Mesodermal cell (in vitro differentiated cells): ENCODE measurements at regions not wholly inside any gene's neighbourhood (a gene's known extent, or its start where the extent isn't known, plus 50 kb on each side); places are given as distances from the start of the nearest gene placed in this dataset.

Experiments used
- H3K27ac ChIP-seq: 2 replicates; pipeline ENCODE4 v1.7.0; 2013; ENCODE audit warnings: mild to moderate bottlenecking, low read depth, low read length, moderate library complexity; ENCODE audit not compliant: severe bottlenecking
- H3K36me3 ChIP-seq: 2 replicates; pipeline ENCODE4 v1.7.1; 2013; ENCODE audit warnings: mild to moderate bottlenecking, low read length, moderate library complexity; ENCODE audit not compliant: control insufficient read depth, insufficient read depth
- H3K4me1 ChIP-seq: one replicate; pipeline ENCODE4 v1.7.1; 2013; ENCODE audit warnings: mild to moderate bottlenecking, low read length; ENCODE audit not compliant: insufficient read depth, control insufficient read depth, poor library complexity, severe bottlenecking
- H3K4me3 ChIP-seq: 2 replicates; pipeline ENCODE4 v1.7.0; 2013; ENCODE audit warnings: low read length, control low read depth, mild to moderate bottlenecking; ENCODE audit not compliant: insufficient read depth, poor library complexity, severe bottlenecking; ENCODE audit errors: extremely low read depth
- H3K9me3 ChIP-seq: 2 replicates; pipeline ENCODE4 v1.7.1; 2013; ENCODE audit warnings: mild to moderate bottlenecking, low read length, moderate library complexity; ENCODE audit not compliant: control insufficient read depth
- whole genome bisulfite sequencing, 2 experiments: methylation state at CpG; one replicate each; pipeline ENCODE4 v1.1.5; 2013; ENCODE audit warnings: missing lambda C conversion rate in 2 of 2; ENCODE audit not compliant: insufficient coverage in 2 of 2; 5-methylcytosine and 5-hydroxymethylcytosine counted together

DNA sequence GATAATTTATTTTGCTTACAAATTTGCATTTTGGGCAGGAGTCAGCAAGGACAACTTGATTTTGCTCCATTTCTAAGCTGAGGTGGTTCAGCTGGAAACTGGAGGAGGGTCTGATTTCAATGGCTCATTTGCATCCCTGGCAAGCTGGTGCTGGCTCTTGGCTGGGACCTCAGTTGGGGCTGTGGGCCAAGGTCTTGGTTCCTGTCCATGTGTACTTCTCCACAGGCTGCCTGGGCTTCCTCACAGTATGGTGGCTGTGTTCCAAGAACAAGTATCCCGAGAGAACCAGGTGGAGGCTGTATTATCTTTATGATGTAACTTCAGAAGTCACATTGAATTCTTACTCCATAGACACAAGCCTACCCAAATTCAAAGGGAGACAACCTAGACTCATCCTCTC, 77.0 kb upstream of the STX18 start:
- WGBS, 2 experiments, result no CpG with 5 or more reads among the region's 1 CpG
- H3K4me1 ChIP-seq, result no peaks in the 10 kb centered on the region
- no peak overlapping the region for H3K4me3 ChIP-seq
- H3K36me3 ChIP-seq, result no peaks in the 10 kb centered on the region
- no peak overlapping the region for H3K27ac ChIP-seq
- H3K9me3 ChIP-seq, result no peaks in the 10 kb centered on the region

DNA sequence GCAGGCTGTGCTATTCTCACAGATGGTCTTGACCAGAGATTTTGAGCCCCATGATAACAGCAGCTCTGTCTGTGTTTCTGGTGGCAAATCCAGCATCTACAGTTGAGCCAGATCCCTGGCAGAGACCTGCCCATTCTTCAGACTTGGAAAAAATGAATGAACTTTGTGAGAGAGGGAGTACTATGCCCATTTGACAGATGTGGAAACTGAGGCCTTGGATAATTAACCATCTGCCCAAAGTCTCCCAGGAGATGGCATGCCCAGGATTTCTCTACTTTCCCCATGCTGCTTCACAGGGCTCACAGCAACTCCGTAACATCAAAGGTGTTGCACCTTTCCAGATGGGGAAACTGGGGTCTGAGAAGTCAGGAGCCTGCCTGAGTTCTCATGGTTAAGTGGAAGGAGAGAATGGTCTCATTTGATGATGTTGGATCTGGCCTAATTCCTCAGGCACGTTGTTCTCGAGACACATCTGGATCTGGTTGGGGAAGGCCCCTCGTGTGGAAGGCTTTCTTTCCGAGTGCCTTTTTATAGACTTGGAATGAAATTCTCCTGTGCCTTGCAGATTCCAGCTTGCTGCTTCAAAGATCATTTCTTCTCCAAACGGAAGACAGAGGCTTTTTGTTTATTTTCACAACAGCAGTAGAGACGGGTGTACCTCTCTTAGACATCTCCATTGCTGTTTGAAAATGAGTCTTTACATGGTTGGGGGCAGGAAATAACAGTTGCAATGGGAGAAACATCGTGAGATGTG, 73.3 kb upstream of the STX18 start:
- Histone ChIP-seq H3K27ac (no peak overlapping the region), H3K36me3 (no peaks in the 10 kb centered on the region), H3K4me1 (no peaks in the 10 kb centered on the region), H3K4me3 (no peak overlapping the region), H3K9me3 (no peaks in the 10 kb centered on the region)
- WGBS, 2 experiments, result 93 to 95% methylated on average over 5 to 7 of the region's 8 CpGs

DNA sequence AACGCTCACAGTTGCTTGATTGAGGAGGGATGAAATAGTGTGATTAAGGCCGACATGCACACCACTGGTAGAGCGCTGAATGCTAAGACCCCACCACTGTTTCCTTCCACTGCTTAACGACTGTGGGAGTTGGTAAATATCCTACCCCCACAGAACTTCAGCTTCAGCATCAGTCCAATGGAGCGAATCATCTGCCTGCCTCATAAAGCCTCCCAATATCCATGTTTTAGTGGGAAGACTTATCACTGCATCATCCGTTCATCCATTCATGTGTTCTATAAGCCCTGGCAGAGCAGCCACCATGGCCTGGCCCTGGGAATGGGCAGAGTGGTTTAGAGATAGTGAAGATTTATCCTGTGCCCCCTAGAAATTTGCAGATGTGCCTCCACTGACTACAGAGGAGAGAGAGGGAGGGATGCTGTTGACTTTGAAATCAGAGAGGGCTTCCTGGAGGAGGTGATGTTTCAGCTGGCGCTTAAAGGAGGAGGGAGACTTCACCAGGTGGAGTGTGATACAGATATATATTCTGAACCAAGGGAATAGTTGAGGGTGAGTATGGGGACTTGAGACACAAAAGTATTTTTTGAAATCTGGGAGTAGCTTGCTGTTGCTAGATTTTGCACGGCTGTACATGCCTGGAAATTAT, 71.9 kb upstream of the STX18 start:
- Histone ChIP-seq H3K4me1 (no peaks in the 10 kb centered on the region), H3K36me3 (no peaks in the 10 kb centered on the region), H3K27ac (no peak overlapping the region), H3K9me3 (no peaks in the 10 kb centered on the region), H3K4me3 (no peak overlapping the region)
- WGBS, 2 experiments, result 91 to 100% methylated on average over 2 to 7 of the region's 8 CpGs

DNA sequence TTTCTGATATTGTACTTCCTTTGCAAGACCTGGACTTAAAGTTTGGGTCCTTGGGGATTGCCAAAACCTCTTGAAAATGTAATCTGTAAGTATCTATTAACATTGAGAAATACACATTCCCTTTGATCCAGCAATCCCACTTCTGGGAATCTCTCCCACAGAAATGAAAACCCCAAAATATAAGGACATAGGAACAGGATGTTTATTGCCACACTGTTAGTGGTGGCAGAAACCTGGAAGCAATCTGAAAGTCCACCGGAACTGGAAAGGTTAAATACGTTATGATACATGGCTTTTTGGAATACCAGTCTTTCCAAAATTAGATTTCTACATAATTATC, 71.2 kb upstream of the STX18 start:
- no peaks in the 10 kb centered on the region for H3K36me3 ChIP-seq
- H3K4me1 ChIP-seq, result no peaks in the 10 kb centered on the region
- H3K4me3 ChIP-seq, result no peak overlapping the region
- no CpG with 5 or more reads among the region's 2 CpGs for WGBS, 2 experiments
- H3K9me3 ChIP-seq, result no peaks in the 10 kb centered on the region
- no peak overlapping the region for H3K27ac ChIP-seq

DNA sequence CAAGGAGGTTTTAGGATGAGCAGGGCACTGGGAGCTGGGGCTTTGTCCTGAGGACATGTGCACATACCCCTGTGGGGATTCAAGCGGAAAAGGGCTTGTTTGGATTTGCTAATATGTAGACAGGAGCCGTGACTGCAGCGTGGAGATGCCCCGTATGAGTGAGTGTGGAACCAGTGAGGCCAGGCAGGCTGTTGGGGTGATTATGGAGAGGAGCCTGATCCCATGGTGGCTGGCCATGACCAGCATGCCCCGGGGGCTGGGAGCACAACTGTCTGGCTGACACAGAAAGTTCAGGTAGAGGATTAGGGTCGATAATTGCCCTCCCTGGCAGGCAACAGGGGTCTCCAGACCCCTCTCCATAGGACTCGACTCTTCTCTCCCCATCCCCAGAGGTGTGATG, 68.8 kb upstream of the STX18 start:
- no peak overlapping the region for H3K4me3 ChIP-seq
- no peaks in the 10 kb centered on the region for H3K9me3 ChIP-seq
- no peaks in the 10 kb centered on the region for H3K36me3 ChIP-seq
- H3K4me1 ChIP-seq, result no peaks in the 10 kb centered on the region
- 82 to 92% methylated on average over 4 to 5 of the region's 7 CpGs for WGBS, 2 experiments
- H3K27ac ChIP-seq, result no peak overlapping the region

DNA sequence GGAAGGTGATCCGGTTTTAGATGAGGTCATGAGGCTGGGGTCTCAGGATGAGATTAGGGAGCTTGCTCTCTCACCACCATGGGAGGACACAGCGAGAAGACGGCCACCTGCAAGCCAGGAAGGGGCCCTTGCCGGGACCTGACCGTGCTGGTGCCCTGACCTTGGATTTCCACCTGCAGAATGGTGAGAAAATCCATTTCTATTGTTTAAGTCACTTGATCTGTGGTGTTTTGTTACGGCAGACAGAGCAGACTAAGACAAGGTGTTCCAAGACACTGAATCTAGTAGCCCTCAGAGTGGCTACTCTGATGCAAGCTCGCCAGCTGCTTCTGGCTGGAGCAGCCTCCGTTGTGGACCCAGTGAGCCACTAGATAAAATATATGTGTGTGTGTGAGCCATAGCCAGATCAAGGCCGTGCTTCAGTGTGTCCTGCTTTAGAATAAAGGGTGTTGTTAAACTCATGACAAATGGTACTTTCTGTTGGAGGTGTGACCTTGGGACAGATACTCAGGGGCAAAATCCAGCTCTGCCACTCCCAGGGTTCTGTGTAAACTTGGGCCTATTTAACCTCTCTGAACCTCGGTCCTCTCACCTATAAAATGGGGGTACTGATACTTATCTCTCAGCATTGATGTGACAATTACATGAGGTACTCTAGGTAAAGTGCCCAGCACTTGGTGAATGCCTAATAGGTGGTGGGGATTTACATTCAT, 67.9 kb upstream of the STX18 start:
- no peaks in the 10 kb centered on the region for H3K36me3 ChIP-seq

DNA sequence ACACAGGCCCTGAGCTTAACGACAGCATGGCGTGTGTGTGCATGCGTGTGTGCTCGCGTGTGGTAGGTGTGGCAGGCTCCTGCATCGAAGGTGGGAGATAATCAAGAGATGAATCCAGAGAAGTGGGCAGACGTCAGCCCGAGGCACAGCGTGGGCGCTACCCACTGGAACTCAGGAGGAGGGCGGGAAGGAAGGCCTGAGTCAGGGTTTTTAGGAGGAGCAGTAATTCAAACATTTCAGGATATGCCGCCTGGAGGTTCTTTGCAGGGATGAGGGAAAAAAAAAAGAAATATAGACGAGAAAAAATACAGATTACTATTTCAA, 66.3 kb upstream of the STX18 start:
- no peak overlapping the region for H3K4me3 ChIP-seq
- H3K27ac ChIP-seq, result no peak overlapping the region

More for the DNA sequence above, 67.9 kb upstream of the STX18 start:
- Histone ChIP-seq H3K4me3 (no peak overlapping the region), H3K27ac (no peak overlapping the region), H3K9me3 (no peaks in the 10 kb centered on the region), H3K4me1 (no peaks in the 10 kb centered on the region)
- whole genome bisulfite sequencing, 2 experiments, result 96 to 97% methylated on average over 8 of the region's 10 CpGs

DNA sequence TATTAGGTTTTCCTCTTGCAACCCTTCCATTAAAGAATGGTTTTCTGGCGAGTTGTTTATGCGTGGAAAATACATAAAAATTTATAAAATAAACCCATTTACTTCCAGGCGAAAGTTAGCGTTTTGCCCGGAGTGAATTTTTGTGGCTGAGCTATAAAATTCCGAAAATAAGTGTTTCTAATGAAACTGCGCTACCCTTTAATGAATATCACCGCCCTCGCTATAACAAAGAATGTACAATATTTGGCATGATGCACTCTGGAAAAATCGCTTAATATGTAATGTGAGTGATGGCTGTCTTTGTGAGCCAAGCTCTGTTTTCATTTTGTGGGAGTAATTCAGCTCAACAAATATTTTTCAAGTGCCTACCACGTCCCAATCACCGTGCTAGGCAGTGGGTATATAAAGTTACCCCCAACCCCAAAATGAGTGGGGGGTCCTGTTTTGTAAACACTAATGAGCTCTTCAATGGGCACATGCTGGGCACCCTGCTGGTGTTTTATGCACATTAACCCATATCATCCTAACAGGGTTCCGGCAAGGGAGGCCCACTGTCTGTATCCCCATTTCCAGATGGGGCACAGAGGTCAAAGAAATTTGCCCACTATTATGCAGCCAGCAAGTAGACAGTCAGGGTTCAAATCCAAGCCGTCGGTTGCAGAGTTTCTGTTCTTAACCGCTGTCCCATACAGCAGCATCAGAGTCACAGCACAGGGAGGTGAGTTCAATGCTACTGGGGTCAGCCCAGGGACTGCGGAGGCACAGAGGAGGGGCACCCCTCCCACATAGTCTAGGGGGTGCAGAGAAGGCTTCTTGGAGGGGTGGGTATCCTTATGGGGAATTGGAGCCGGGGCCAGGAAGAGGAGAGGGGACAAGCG, 65.7 kb upstream of the STX18 start:
- peaks cover 5% of the 10 kb centered on the region for H3K9me3 ChIP-seq
- peaks cover 6% of the 10 kb centered on the region for H3K4me1 ChIP-seq
- no peak overlapping the region for H3K4me3 ChIP-seq
- H3K27ac ChIP-seq, result no peak overlapping the region
- WGBS, 2 experiments, result 75 to 79% methylated on average over 10 of the region's 19 CpGs
- no peaks in the 10 kb centered on the region for H3K36me3 ChIP-seq

More for the DNA sequence above, 66.3 kb upstream of the STX18 start:
- 59 to 65% methylated on average over 10 to 11 of the region's 13 CpGs for WGBS, 2 experiments
- Histone ChIP-seq H3K4me1 (peaks cover 3% of the 10 kb centered on the region), H3K9me3 (no peaks in the 10 kb centered on the region), H3K36me3 (no peaks in the 10 kb centered on the region)

DNA sequence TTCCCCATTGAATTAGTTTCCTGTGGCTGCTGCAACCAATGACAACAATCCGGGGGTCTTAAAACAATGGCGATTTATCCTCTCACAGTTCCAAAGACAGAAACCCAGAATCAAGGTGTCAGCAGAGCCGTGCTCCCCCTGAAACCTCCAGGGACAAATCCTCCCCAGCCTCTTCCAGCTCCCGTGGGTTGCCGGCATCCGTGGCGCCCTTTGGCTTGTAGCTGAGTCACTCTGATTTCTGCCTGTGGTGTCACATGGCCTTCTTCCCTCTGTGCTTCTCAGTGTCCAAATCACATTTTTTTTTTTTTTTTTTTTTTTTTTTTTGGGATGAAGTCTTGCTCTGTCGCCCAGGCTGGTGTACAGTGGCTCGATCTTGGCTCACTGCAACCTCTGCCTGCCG, 64.5 kb upstream of the STX18 start:
- H3K4me3 ChIP-seq, result no peak overlapping the region
- H3K9me3 ChIP-seq, result peaks cover 6% of the 10 kb centered on the region
- 74 to 96% methylated on average over 3 to 4 of the region's 10 CpGs for whole genome bisulfite sequencing, 2 experiments
- H3K27ac ChIP-seq, result no peak overlapping the region
- H3K4me1 ChIP-seq, result peaks cover 6% of the 10 kb centered on the region
- H3K36me3 ChIP-seq, result no peaks in the 10 kb centered on the region

DNA sequence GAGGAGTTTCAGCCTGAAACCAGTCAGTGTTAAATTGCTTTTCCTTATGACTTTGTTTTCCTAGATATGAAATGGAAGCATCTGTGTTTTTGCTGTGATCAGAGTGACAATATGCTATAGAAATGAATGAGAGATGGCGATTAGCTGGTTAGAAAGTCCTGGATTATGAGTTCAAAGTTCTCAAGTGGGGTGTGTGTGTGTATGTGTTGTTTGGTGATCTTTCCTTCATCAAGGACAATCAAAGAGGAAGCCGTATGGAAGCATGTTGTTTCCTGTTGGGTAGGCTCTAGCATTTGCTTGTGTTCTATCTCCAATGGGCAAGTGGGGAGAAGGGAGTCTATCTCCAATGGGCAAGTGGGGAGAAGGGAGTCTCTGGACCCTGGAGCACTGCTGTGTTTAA, 64.0 kb upstream of the STX18 start:
- Histone ChIP-seq H3K9me3 (peaks cover 6% of the 10 kb centered on the region), H3K27ac (no peak overlapping the region), H3K36me3 (no peaks in the 10 kb centered on the region), H3K4me1 (peaks cover 6% of the 10 kb centered on the region), H3K4me3 (no peak overlapping the region)
- 85 to 93% methylated on average over 2 of the region's 2 CpGs for WGBS, 2 experiments
